ENCODE measurements at regions not wholly inside any gene's neighbourhood (a gene's known extent, or its start where the extent isn't known, plus 50 kb on each side); places are given as distances from the start of the nearest gene placed in this dataset.

- Histone ChIP-seq H3K79me2 (ENCODE audit: insufficient read depth) (no peaks in the 10 kb centered on the region), H3K36me3 (ENCODE audit: low read depth) (no peaks in the 10 kb centered on the region), H3F3A (ENCODE audit: insufficient read depth) (no peaks in the 10 kb centered on the region), H3K9ac (no peak overlapping the region), H4K20me1 (ENCODE audit: insufficient read depth) (no peaks in the 10 kb centered on the region), H3K27ac (no peak overlapping the region), H3K4me1 (ENCODE audit: insufficient read depth) (peaks cover 6% of the 10 kb centered on the region; the same call in 1 of the 2 replicates), H3K4me2 (ENCODE audit: unreplicated experiment) (no peak overlapping the region), H3K4me3 (no peak overlapping the region), H3K27me3 (replicated peaks; ENCODE audit: insufficient read depth) (peaks cover 13% of the 10 kb centered on the region; the same call in 1 of the 2 replicates), H2AFZ (no peak overlapping the region), H3K9me3 (ENCODE audit: low read depth) (no peaks in the 10 kb centered on the region), H3K9me2 (ENCODE audit: insufficient read depth) (no peaks in the 10 kb centered on the region)
- no peak for DNase-seq
- TF ChIP-seq EZH2 (IDR thresholded peaks at IDR 0.05; ENCODE audit: insufficient read depth, poor library complexity, severe bottlenecking) (no peak), EZH2phosphoT487 (IDR thresholded peaks at IDR 0.05; ENCODE audit: insufficient read depth, low read depth) (no peak)
- in situ Hi-C loops (cut with MboI): no loop called here
- WGBS, 2 experiments (ENCODE audit: low coverage in 1 of 2, low lambda C conversion rate in 2 of 2, missing lambda C conversion rate in 2 of 2): 57 to 65% methylated on average over 8 of the region's 8 CpGs
Measured at GRCh38 chr2:240215676-240216051, 75.2 kb upstream of the OTOS start.

GRCh38 chr2:240216167-240216566 lies 75.7 kb upstream of the OTOS start:
- Histone ChIP-seq H4K20me1 (ENCODE audit: insufficient read depth) (no peaks in the 10 kb centered on the region), H3K79me2 (ENCODE audit: insufficient read depth) (no peaks in the 10 kb centered on the region)
- in situ Hi-C loops (cut with MboI): no loop called here

GRCh38 chr2:240217431-240218301 lies 77.2 kb upstream of the OTOS start:
- Histone ChIP-seq H3K4me1 (ENCODE audit: insufficient read depth) (peaks cover 7% of the 10 kb centered on the region; the same call in 1 of the 2 replicates), H3K27me3 (replicated peaks; ENCODE audit: insufficient read depth) (peaks cover 27% of the 10 kb centered on the region), H3K4me3 (no peak overlapping the region), H3K9me2 (ENCODE audit: insufficient read depth) (no peaks in the 10 kb centered on the region), H3F3A (ENCODE audit: insufficient read depth) (no peaks in the 10 kb centered on the region), H3K9me3 (ENCODE audit: low read depth) (no peaks in the 10 kb centered on the region), H3K9ac (no peak overlapping the region), H3K4me2 (ENCODE audit: unreplicated experiment) (no peak overlapping the region), H3K79me2 (ENCODE audit: insufficient read depth) (no peaks in the 10 kb centered on the region), H3K36me3 (ENCODE audit: low read depth) (no peaks in the 10 kb centered on the region), H4K20me1 (ENCODE audit: insufficient read depth) (no peaks in the 10 kb centered on the region), H2AFZ (no peak overlapping the region), H3K27ac (no peak overlapping the region)
- in situ Hi-C loops (cut with MboI): no loop called here
- no peak for TF ChIP-seq EZH2phosphoT487 (IDR thresholded peaks at IDR 0.05; ENCODE audit: insufficient read depth, low read depth)
- no peak for TF ChIP-seq EZH2 (IDR thresholded peaks at IDR 0.05; ENCODE audit: insufficient read depth, poor library complexity, severe bottlenecking)
- no peak for DNase-seq
- 90 to 94% methylated on average over 17 to 20 of the region's 20 CpGs for WGBS, 2 experiments (ENCODE audit: low coverage in 1 of 2, low lambda C conversion rate in 2 of 2, missing lambda C conversion rate in 2 of 2)

More at GRCh38 chr2:240216167-240216566, 75.7 kb upstream of the OTOS start:
- H3F3A ChIP-seq (ENCODE audit: insufficient read depth): no peaks in the 10 kb centered on the region
- peaks cover 7% of the 10 kb centered on the region; the same call in 1 of the 2 replicates for H3K4me1 ChIP-seq (ENCODE audit: insufficient read depth)
- no peaks in the 10 kb centered on the region for H3K9me3 ChIP-seq (ENCODE audit: low read depth)
- H3K36me3 ChIP-seq (ENCODE audit: low read depth): no peaks in the 10 kb centered on the region
- H2AFZ ChIP-seq: no peak overlapping the region
- no peak overlapping the region for H3K9ac ChIP-seq
- peaks cover 18% of the 10 kb centered on the region; the same call in 1 of the 2 replicates for H3K27me3 ChIP-seq (replicated peaks; ENCODE audit: insufficient read depth)
- no peak overlapping the region for H3K4me2 ChIP-seq (ENCODE audit: unreplicated experiment)
- TF ChIP-seq EZH2 (IDR thresholded peaks at IDR 0.05; ENCODE audit: insufficient read depth, poor library complexity, severe bottlenecking) (no peak), EZH2phosphoT487 (IDR thresholded peaks at IDR 0.05; ENCODE audit: insufficient read depth, low read depth) (no peak)
- H3K4me3 ChIP-seq: no peak overlapping the region
- 69 to 70% methylated on average over 8 of the region's 8 CpGs for WGBS, 2 experiments (ENCODE audit: low coverage in 1 of 2, low lambda C conversion rate in 2 of 2, missing lambda C conversion rate in 2 of 2)
- H3K9me2 ChIP-seq (ENCODE audit: insufficient read depth): no peaks in the 10 kb centered on the region
- no peak overlapping the region for H3K27ac ChIP-seq
- no peak for DNase-seq

- no peak overlapping the region for H3K4me3 ChIP-seq
- peaks cover 10% of the 10 kb centered on the region for H3K4me1 ChIP-seq (ENCODE audit: insufficient read depth)
- no peak for DNase-seq
- no peak overlapping the region for H2AFZ ChIP-seq
- no peaks in the 10 kb centered on the region for H3K9me3 ChIP-seq (ENCODE audit: low read depth)
- H3K79me2 ChIP-seq (ENCODE audit: insufficient read depth): no peaks in the 10 kb centered on the region
- in situ Hi-C loops (cut with MboI): no loop called here
- H3K27me3 ChIP-seq (replicated peaks; ENCODE audit: insufficient read depth): peaks cover 39% of the 10 kb centered on the region
- no peaks in the 10 kb centered on the region for H4K20me1 ChIP-seq (ENCODE audit: insufficient read depth)
- H3K4me2 ChIP-seq (ENCODE audit: unreplicated experiment): no peak overlapping the region
- no peak overlapping the region for H3K27ac ChIP-seq
- TF ChIP-seq EZH2phosphoT487 (IDR thresholded peaks at IDR 0.05; ENCODE audit: insufficient read depth, low read depth) (no peak), EZH2 (IDR thresholded peaks at IDR 0.05; ENCODE audit: insufficient read depth, poor library complexity, severe bottlenecking) (no peak)
- H3K36me3 ChIP-seq (ENCODE audit: low read depth): no peaks in the 10 kb centered on the region
- 61 to 62% methylated on average over 16 of the region's 16 CpGs for WGBS, 2 experiments (ENCODE audit: low coverage in 1 of 2, low lambda C conversion rate in 2 of 2, missing lambda C conversion rate in 2 of 2)
- no peak overlapping the region for H3K9ac ChIP-seq
- no peaks in the 10 kb centered on the region for H3F3A ChIP-seq (ENCODE audit: insufficient read depth)
- no peaks in the 10 kb centered on the region for H3K9me2 ChIP-seq (ENCODE audit: insufficient read depth)
Measured at GRCh38 chr2:240219208-240219890, 78.9 kb upstream of the OTOS start.

Data from GM23248 (cell line).